ENCODE measurements at regions not wholly inside any gene's neighbourhood (a gene's known extent, or its start where the extent isn't known, plus 50 kb on each side); places are given as distances from the start of the nearest gene placed in this dataset.

GRCh38 chr16:73368715-73369114 lies 320.8 kb upstream of the ZFHX3 start:
- H3K9me3 ChIP-seq (ENCODE audit: low read length): no peaks in the 10 kb centered on the region
- H3K36me3 ChIP-seq (ENCODE audit: insufficient read depth, low read length): no peaks in the 10 kb centered on the region
- H3K4me2 ChIP-seq (ENCODE audit: low read length): no peak overlapping the region
- no peaks in the 10 kb centered on the region for H3K27me3 ChIP-seq (ENCODE audit: insufficient read depth, low read length)
- H3K9me2 ChIP-seq (ENCODE audit: low read depth, low read length): no peaks in the 10 kb centered on the region
- no peak overlapping the region for H3K4me3 ChIP-seq (ENCODE audit: low read depth, low read length, poor library complexity, severe bottlenecking)
- H3K79me2 ChIP-seq (ENCODE audit: insufficient read depth, low read length): no peaks in the 10 kb centered on the region
- H3K4me1 ChIP-seq (ENCODE audit: insufficient read depth, low read length, severe bottlenecking): no peaks in the 10 kb centered on the region
- TF ChIP-seq, protein P1, sequence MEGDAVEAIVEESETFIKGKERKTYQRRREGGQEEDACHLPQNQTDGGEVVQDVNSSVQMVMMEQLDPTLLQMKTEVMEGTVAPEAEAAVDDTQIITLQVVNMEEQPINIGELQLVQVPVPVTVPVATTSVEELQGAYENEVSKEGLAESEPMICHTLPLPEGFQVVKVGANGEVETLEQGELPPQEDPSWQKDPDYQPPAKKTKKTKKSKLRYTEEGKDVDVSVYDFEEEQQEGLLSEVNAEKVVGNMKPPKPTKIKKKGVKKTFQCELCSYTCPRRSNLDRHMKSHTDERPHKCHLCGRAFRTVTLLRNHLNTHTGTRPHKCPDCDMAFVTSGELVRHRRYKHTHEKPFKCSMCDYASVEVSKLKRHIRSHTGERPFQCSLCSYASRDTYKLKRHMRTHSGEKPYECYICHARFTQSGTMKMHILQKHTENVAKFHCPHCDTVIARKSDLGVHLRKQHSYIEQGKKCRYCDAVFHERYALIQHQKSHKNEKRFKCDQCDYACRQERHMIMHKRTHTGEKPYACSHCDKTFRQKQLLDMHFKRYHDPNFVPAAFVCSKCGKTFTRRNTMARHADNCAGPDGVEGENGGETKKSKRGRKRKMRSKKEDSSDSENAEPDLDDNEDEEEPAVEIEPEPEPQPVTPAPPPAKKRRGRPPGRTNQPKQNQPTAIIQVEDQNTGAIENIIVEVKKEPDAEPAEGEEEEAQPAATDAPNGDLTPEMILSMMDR (IDR thresholded peaks at IDR 0.05; ENCODE audit: low read length): no peak
- TF ChIP-seq EZH2 (IDR thresholded peaks at IDR 0.05; ENCODE audit: borderline replicate concordance, low read length): no peak
- H4K20me1 ChIP-seq (ENCODE audit: insufficient read depth, low read length): no peaks in the 10 kb centered on the region
- no peak overlapping the region for H2AFZ ChIP-seq (ENCODE audit: low read length)
- H3K27ac ChIP-seq (ENCODE audit: low read depth, low read length, poor library complexity, severe bottlenecking): no peak overlapping the region
- H3F3A ChIP-seq (ENCODE audit: insufficient read depth, low read length): no peaks in the 10 kb centered on the region
- H3K9ac ChIP-seq (ENCODE audit: low read length): no peak overlapping the region

- no peak overlapping the region for H3K4me3 ChIP-seq (ENCODE audit: low read depth, low read length, poor library complexity, severe bottlenecking)
- no peak overlapping the region for H2AFZ ChIP-seq (ENCODE audit: low read length)
- H3K27me3 ChIP-seq (ENCODE audit: insufficient read depth, low read length): no peaks in the 10 kb centered on the region
- H3K27ac ChIP-seq (ENCODE audit: low read depth, low read length, poor library complexity, severe bottlenecking): no peak overlapping the region
- no peaks in the 10 kb centered on the region for H4K20me1 ChIP-seq (ENCODE audit: insufficient read depth, low read length)
- no peaks in the 10 kb centered on the region for H3K9me2 ChIP-seq (ENCODE audit: low read depth, low read length)
- no peaks in the 10 kb centered on the region for H3F3A ChIP-seq (ENCODE audit: insufficient read depth, low read length)
- no peaks in the 10 kb centered on the region for H3K4me1 ChIP-seq (ENCODE audit: insufficient read depth, low read length, severe bottlenecking)
- H3K9ac ChIP-seq (ENCODE audit: low read length): no peak overlapping the region
- TF ChIP-seq EZH2 (IDR thresholded peaks at IDR 0.05; ENCODE audit: borderline replicate concordance, low read length): no peak
- TF ChIP-seq, protein P1 (IDR thresholded peaks at IDR 0.05; ENCODE audit: low read length): no peak
- H3K36me3 ChIP-seq (ENCODE audit: insufficient read depth, low read length): no peaks in the 10 kb centered on the region
- H3K79me2 ChIP-seq (ENCODE audit: insufficient read depth, low read length): no peaks in the 10 kb centered on the region
- H3K9me3 ChIP-seq (ENCODE audit: low read length): no peaks in the 10 kb centered on the region
- H3K4me2 ChIP-seq (ENCODE audit: low read length): no peak overlapping the region
These were observed 317.2 kb upstream of the ZFHX3 start for GRCh38 chr16:73365016-73365551.

GRCh38 chr16:73364413-73364812 lies 316.5 kb upstream of the ZFHX3 start:
- Histone ChIP-seq H3K9me2 (ENCODE audit: low read depth, low read length) (no peaks in the 10 kb centered on the region), H3F3A (ENCODE audit: insufficient read depth, low read length) (no peaks in the 10 kb centered on the region), H3K4me1 (ENCODE audit: insufficient read depth, low read length, severe bottlenecking) (no peaks in the 10 kb centered on the region), H3K9ac (ENCODE audit: low read length) (no peak overlapping the region), H3K36me3 (ENCODE audit: insufficient read depth, low read length) (no peaks in the 10 kb centered on the region), H3K27me3 (ENCODE audit: insufficient read depth, low read length) (no peaks in the 10 kb centered on the region), H3K27ac (ENCODE audit: low read depth, low read length, poor library complexity, severe bottlenecking) (no peak overlapping the region), H3K79me2 (ENCODE audit: insufficient read depth, low read length) (no peaks in the 10 kb centered on the region), H3K4me3 (ENCODE audit: low read depth, low read length, poor library complexity, severe bottlenecking) (no peak overlapping the region), H3K4me2 (ENCODE audit: low read length) (no peak overlapping the region), H4K20me1 (ENCODE audit: insufficient read depth, low read length) (no peaks in the 10 kb centered on the region), H2AFZ (ENCODE audit: low read length) (no peak overlapping the region), H3K9me3 (ENCODE audit: low read length) (no peaks in the 10 kb centered on the region)
- TF ChIP-seq, protein P1 (IDR thresholded peaks at IDR 0.05; ENCODE audit: low read length): no peak
- TF ChIP-seq EZH2 (IDR thresholded peaks at IDR 0.05; ENCODE audit: borderline replicate concordance, low read length): no peak
